Liver (tissue), 7 donors: ENCODE measurements at regions not wholly inside any gene's neighbourhood (a gene's known extent, or its start where the extent isn't known, plus 50 kb on each side); places are given as distances from the start of the nearest gene placed in this dataset.

Experiments used
- DNase-seq: peaks from one replicate; pipeline ENCODE4 v3.0.0-alpha.2; 2017; ENCODE audit warnings: low spot score
- H3K27ac ChIP-seq, 2 donors: one replicate each; pipeline ENCODE4 v1.7.0; 2013; ENCODE audit warnings: inconsistent platforms in 2 of 2, low read length in 2 of 2, control low read depth in 1 of 2, low read depth in 1 of 2, mild to moderate bottlenecking in 1 of 2
- H3K27me3 ChIP-seq, 4 donors: one replicate each; pipeline versions ENCODE4 v1.6.1 to v1.7.0; 2013; ENCODE audit warnings: low read length in 3 of 4, inconsistent platforms in 1 of 4, mild to moderate bottlenecking in 1 of 4, moderate library complexity in 1 of 4; ENCODE audit not compliant: control insufficient read depth in 4 of 4, insufficient read depth in 4 of 4
- H3K36me3 ChIP-seq, 4 donors: one replicate each; pipeline versions ENCODE4 v1.6.1 to v1.7.0; 2013; ENCODE audit warnings: low read length in 3 of 4, mild to moderate bottlenecking in 3 of 4, low read depth in 1 of 4, moderate library complexity in 1 of 4; ENCODE audit not compliant: control insufficient read depth in 4 of 4, insufficient read depth in 3 of 4
- H3K4me1 ChIP-seq, 4 donors: one replicate each; pipeline versions ENCODE4 v1.6.1 to v1.7.0; 2013; ENCODE audit warnings: low read length in 3 of 4, mild to moderate bottlenecking in 3 of 4, moderate library complexity in 1 of 4; ENCODE audit not compliant: control insufficient read depth in 4 of 4, insufficient read depth in 4 of 4
- H3K4me3 ChIP-seq, 3 donors: one replicate each; pipeline versions ENCODE4 v1.6.1 to v1.7.0; 2013; ENCODE audit warnings: low read length in 3 of 3, control low read depth in 1 of 3, low read depth in 1 of 3, mild to moderate bottlenecking in 1 of 3
- H3K9ac ChIP-seq, 2 donors: one replicate each; pipeline ENCODE4 v1.7.0; 2013; ENCODE audit warnings: low read length in 2 of 2, mild to moderate bottlenecking in 2 of 2, moderate library complexity in 2 of 2, control low read depth in 1 of 2, low read depth in 1 of 2
- H3K9me3 ChIP-seq, 4 donors: one replicate each; pipeline versions ENCODE4 v1.6.1 to v1.7.0; 2013; ENCODE audit warnings: low read length in 3 of 4; ENCODE audit not compliant: control insufficient read depth in 4 of 4
- ATF3 ChIP-seq: IDR thresholded peaks from 2 replicates; pipeline ENCODE4 v1.6.1; 2016; ENCODE audit warnings: antibody characterized with exemption
- EGR1 ChIP-seq, 2 donors: IDR thresholded peaks; 2 replicates each; pipeline ENCODE4 v1.6.1; 2016 to 2018; ENCODE audit warnings: antibody characterized with exemption in 2 of 2, low read depth in 2 of 2
- FOXA1 ChIP-seq: IDR thresholded peaks from 2 replicates; pipeline ENCODE4 v1.6.1; 2016; ENCODE audit warnings: antibody characterized with exemption
- GABPA ChIP-seq, 2 donors: IDR thresholded peaks in 1 of 2; conservative IDR thresholded peaks in 1 of 2; 2 replicates each; pipeline ENCODE4 v1.6.1; 2016; ENCODE audit warnings: antibody characterized with exemption in 2 of 2, mild to moderate bottlenecking in 1 of 2, moderate library complexity in 1 of 2
- HNF4A ChIP-seq, 2 donors: conservative IDR thresholded peaks; 2 replicates each; pipeline ENCODE4 v1.6.1; 2016; ENCODE audit warnings: antibody characterized with exemption in 2 of 2, mild to moderate bottlenecking in 2 of 2
- JUND ChIP-seq, 2 donors: IDR thresholded peaks; 2 replicates each; pipeline ENCODE4 v1.6.1; 2016; ENCODE audit warnings: antibody characterized with exemption in 2 of 2
- NR2F2 ChIP-seq: IDR thresholded peaks from 2 replicates; pipeline ENCODE4 v1.6.1; 2016; ENCODE audit warnings: antibody characterized with exemption
- RAD21 ChIP-seq, 2 donors: IDR thresholded peaks; 2 replicates each; pipeline ENCODE4 v1.6.1; 2016; ENCODE audit warnings: antibody characterized with exemption in 2 of 2, mild to moderate bottlenecking in 2 of 2
- REST ChIP-seq: IDR thresholded peaks from 2 replicates; pipeline ENCODE4 v1.6.1; 2016; ENCODE audit warnings: antibody characterized with exemption, mild to moderate bottlenecking
- RXRA ChIP-seq, 2 donors: IDR thresholded peaks; 2 replicates each; pipeline ENCODE4 v1.6.1; 2017 to 2018; ENCODE audit warnings: antibody characterized with exemption in 2 of 2, mild to moderate bottlenecking in 1 of 2
- TAF1 ChIP-seq: conservative IDR thresholded peaks from 2 replicates; pipeline ENCODE4 v1.6.1; 2016; ENCODE audit warnings: antibody characterized with exemption, mild to moderate bottlenecking
- YY1 ChIP-seq: IDR thresholded peaks from 2 replicates; pipeline ENCODE4 v1.6.1; 2016; ENCODE audit warnings: antibody characterized with exemption, mild to moderate bottlenecking
- WGBS: extraction: QIAGEN DNeasy Blood & Tissue Kit; methylation state at CpG from one replicate; pipeline ENCODE4 v1.1.7; 2013; 5-methylcytosine and 5-hydroxymethylcytosine counted together
- donor health status: healthy.
- donor health status: healthy.
- donor health status: healthy.
- donor health status: healthy.

GRCh38 chr5:93352186-93352585 lies 228.8 kb downstream of the NR2F1-AS1 start:
- Histone ChIP-seq H3K27me3 (peaks cover 0 to 4% (median 1%) of the 10 kb centered on the region in 4 donors), H3K36me3 (no peaks in the 10 kb centered on the region), H3K9me3 (no peaks in the 10 kb centered on the region), H3K27ac (no peak overlapping the region), H3K9ac (no peak overlapping the region), H3K4me3 (no peak overlapping the region), H3K4me1 (no peaks in the 10 kb centered on the region)
- TF ChIP-seq FOXA1 (no peak), HNF4A (conservative IDR thresholded peaks at IDR 0.05) (no peak), REST (no peak), JUND (IDR thresholded peaks at IDR 0.05) (no peak), RXRA (IDR thresholded peaks at IDR 0.05) (no peak)
- DNase-seq = no peak
- 83% methylated on average over 2 of the region's 2 CpGs for WGBS

- 73% methylated on average over 3 of the region's 3 CpGs for WGBS
- Histone ChIP-seq H3K27me3 (no peaks in the 10 kb centered on the region), H3K4me3 (no peak overlapping the region), H3K27ac (no peak overlapping the region), H3K9me3 (no peaks in the 10 kb centered on the region), H3K4me1 (no peaks in the 10 kb centered on the region), H3K9ac (no peak overlapping the region), H3K36me3 (no peaks in the 10 kb centered on the region)
- DNase-seq = no peak
- TF ChIP-seq RXRA (IDR thresholded peaks at IDR 0.05) (no peak), YY1 (no peak), GABPA (IDR thresholded peaks at IDR 0.05 in 1 of 2, conservative IDR thresholded peaks at IDR 0.05 in 1 of 2) (no peak), RAD21 (IDR thresholded peaks at IDR 0.05) (no peak), EGR1 (IDR thresholded peaks at IDR 0.05; ENCODE audit: low read depth in 2 of 2) (no peak), TAF1 (no peak), NR2F2 (no peak), JUND (IDR thresholded peaks at IDR 0.05) (no peak), ATF3 (no peak), REST (no peak), HNF4A (conservative IDR thresholded peaks at IDR 0.05) (no peak)
These were observed 231.4 kb downstream of the NR2F1-AS1 start for GRCh38 chr5:93349613-93350012.
